OCI-LY7 (cell line): ENCODE measurements at regions not wholly inside any gene's neighbourhood (a gene's known extent, or its start where the extent isn't known, plus 50 kb on each side); places are given as distances from the start of the nearest gene placed in this dataset.

Source experiments
- CTCF ChIP-seq: fragments of 200-600 bp; sonication (generic); conservative IDR thresholded peaks from 2 replicates; pipeline ENCODE4 v1.5.1; 2014; ENCODE audit warnings: mild to moderate bottlenecking, antibody characterized with exemption, low read length, moderate library complexity, mixed read lengths
- EZH2phosphoT487 ChIP-seq: fragments of 200-600 bp; sonication (generic); IDR thresholded peaks from 2 replicates; pipeline ENCODE4 v1.6.1; 2018; ENCODE audit warnings: low read depth, borderline replicate concordance, mild to moderate bottlenecking, mixed run types, antibody characterized with exemption, low read length, moderate library complexity, mixed read lengths

GRCh38 chr4:125796138-125796537, 481.4 kb downstream of the FAT4 start:
- TF ChIP-seq CTCF, result no peak
- no peak for TF ChIP-seq EZH2phosphoT487
